DND-41 (cell line): ENCODE measurements at regions not wholly inside any gene's neighbourhood (a gene's known extent, or its start where the extent isn't known, plus 50 kb on each side); places are given as distances from the start of the nearest gene placed in this dataset.

Source experiments
- ATAC-seq: fragments of 200-7000 bp; cut with Tn5 transposase; 3 replicates; pipeline ENCODE4 v1.9.1; 2021; ENCODE audit warnings: low read depth; ENCODE audit not compliant: insufficient read depth
- DNase-seq: peaks from one replicate; pipeline ENCODE4 v3.0.0-alpha.2; 2020
- H2AFZ ChIP-seq: 2 replicates; pipeline ENCODE4 v1.6.0; 2012; ENCODE audit warnings: low read depth, low read length
- H3K27ac ChIP-seq: 2 replicates; pipeline ENCODE4 v1.5.1; 2012; ENCODE audit warnings: low read length, inconsistent platforms
- H3K27me3 ChIP-seq: fragments of 200-600 bp; sonication (generic); 2 replicates; pipeline ENCODE4 v1.6.0; 2012; ENCODE audit warnings: low read length, mild to moderate bottlenecking, inconsistent platforms; ENCODE audit not compliant: insufficient read depth, poor library complexity
- H3K36me3 ChIP-seq: 2 replicates; pipeline ENCODE4 v1.5.1; 2012; ENCODE audit warnings: low read length, inconsistent platforms; ENCODE audit not compliant: insufficient read depth
- H3K4me1 ChIP-seq: 2 replicates; pipeline ENCODE4 v1.5.1; 2012; ENCODE audit warnings: mild to moderate bottlenecking, low read length; ENCODE audit not compliant: insufficient read depth
- H3K4me2 ChIP-seq: 2 replicates; pipeline ENCODE4 v1.6.0; 2012; ENCODE audit warnings: mild to moderate bottlenecking, moderate library complexity, low read length, inconsistent platforms; ENCODE audit not compliant: insufficient read depth
- H3K4me3 ChIP-seq, 2 experiments: fragments of 200-600 bp in 1 of 2; shearing (Covaris generic) in 1 of 2; 2 replicates each; pipeline ENCODE4 v1.5.1; 2012 to 2016; ENCODE audit warnings: inconsistent platforms in 2 of 2, low read length in 2 of 2, mild to moderate bottlenecking in 2 of 2, low read depth in 1 of 2, moderate library complexity in 1 of 2
- H3K79me2 ChIP-seq: 2 replicates; pipeline ENCODE4 v1.6.0; 2012; ENCODE audit warnings: low read length, inconsistent platforms; ENCODE audit not compliant: insufficient read depth
- H3K9ac ChIP-seq: 2 replicates; pipeline ENCODE4 v1.6.0; 2012; ENCODE audit warnings: low read depth, mild to moderate bottlenecking, inconsistent platforms, low read length, moderate library complexity
- H3K9me3 ChIP-seq: 2 replicates; pipeline ENCODE4 v1.5.1; 2012; ENCODE audit warnings: low read length, moderate library complexity, mild to moderate bottlenecking, inconsistent platforms; ENCODE audit not compliant: insufficient read depth, severe bottlenecking
- H4K20me1 ChIP-seq: 2 replicates; pipeline ENCODE4 v1.6.0; 2012; ENCODE audit warnings: low read length; ENCODE audit not compliant: insufficient read depth
- EZH2 ChIP-seq: IDR thresholded peaks from 3 replicates; pipeline ENCODE4 v1.6.1; 2012; ENCODE audit warnings: borderline replicate concordance, low read depth, mild to moderate bottlenecking, moderate library complexity, low read length, inconsistent platforms; ENCODE audit not compliant: severe bottlenecking
- TF ChIP-seq, protein P1 (sequence below): IDR thresholded peaks from 2 replicates; pipeline ENCODE4 v1.5.1; 2012; ENCODE audit warnings: borderline replicate concordance, low read length, moderate library complexity, mild to moderate bottlenecking; ENCODE audit not compliant: poor library complexity, severe bottlenecking; ENCODE audit errors: extremely low read depth

DNA sequence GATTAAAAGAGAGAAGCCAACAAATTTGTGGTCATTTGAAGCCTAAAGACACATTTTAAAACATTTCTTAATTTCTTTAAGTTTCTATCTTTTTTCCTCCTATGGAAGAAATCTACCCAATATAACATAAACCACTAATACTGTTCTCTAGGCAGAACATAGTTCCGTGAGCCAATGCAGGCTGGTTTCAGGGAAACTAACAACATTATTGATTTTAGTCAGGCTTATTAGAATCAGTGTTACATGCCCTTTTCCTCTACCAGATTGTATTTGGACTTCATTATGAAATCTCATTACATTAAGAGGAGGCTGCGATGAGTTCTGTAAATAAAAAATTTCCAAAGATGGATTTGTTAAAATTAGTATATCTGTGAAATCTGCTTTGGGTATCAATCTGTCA, 249.9 kb downstream of the PTBP2 start:
- Histone ChIP-seq H3K4me2 (no peak overlapping the region), H3K4me1 (0 out of 2 replicates have a peak, but pooled peaks cover 2% of the 10 kb centered on the region), H3K9me3 (no peaks in the 10 kb centered on the region), H3K79me2 (no peaks in the 10 kb centered on the region), H4K20me1 (no peaks in the 10 kb centered on the region), H3K36me3 (no peaks in the 10 kb centered on the region), H3K4me3 (no peak overlapping the region), H3K9ac (no peak overlapping the region), H3K27ac (no peak overlapping the region), H3K27me3 (no peaks in the 10 kb centered on the region), H2AFZ (no peak overlapping the region)
- ATAC-seq (no peak), DNase-seq (no peak)
- TF ChIP-seq, protein P1, sequence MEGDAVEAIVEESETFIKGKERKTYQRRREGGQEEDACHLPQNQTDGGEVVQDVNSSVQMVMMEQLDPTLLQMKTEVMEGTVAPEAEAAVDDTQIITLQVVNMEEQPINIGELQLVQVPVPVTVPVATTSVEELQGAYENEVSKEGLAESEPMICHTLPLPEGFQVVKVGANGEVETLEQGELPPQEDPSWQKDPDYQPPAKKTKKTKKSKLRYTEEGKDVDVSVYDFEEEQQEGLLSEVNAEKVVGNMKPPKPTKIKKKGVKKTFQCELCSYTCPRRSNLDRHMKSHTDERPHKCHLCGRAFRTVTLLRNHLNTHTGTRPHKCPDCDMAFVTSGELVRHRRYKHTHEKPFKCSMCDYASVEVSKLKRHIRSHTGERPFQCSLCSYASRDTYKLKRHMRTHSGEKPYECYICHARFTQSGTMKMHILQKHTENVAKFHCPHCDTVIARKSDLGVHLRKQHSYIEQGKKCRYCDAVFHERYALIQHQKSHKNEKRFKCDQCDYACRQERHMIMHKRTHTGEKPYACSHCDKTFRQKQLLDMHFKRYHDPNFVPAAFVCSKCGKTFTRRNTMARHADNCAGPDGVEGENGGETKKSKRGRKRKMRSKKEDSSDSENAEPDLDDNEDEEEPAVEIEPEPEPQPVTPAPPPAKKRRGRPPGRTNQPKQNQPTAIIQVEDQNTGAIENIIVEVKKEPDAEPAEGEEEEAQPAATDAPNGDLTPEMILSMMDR = no peak
- TF ChIP-seq EZH2 = no peak

DNA sequence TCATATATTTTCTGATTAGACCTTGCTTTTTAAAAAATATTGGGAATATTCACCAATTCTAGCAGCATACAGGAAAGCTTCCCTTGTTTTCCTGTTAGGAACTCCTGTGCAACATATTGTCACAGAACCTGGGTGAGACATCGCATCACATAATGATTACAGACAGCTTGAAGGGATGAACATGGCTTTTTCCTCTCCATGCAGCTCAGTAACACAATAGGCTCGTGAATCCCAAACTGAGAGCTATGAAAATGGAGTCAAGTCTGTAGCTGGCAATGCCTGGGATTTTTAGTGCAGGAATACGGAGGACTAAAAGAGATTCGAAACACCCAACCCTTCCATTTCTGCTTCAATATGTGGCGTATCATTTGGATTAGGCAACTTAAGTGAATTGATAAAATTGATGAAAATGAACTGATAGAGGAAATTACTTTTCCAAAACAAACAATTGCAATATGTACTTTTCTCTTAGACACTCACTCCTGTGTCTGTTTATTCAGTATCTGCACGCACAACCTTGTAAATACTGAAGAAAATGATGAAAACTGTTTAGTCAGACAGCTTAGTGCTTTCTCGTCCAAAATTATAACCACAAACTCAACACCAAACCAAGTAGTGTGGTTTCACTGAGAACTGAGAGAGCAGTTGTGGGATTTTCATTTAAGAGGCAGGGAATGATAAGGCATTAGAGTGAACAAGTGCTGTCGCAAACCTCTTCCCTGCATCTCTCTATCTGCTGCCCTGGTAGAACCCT, 250.4 kb downstream of the PTBP2 start:
- H3K9me3 ChIP-seq = no peaks in the 10 kb centered on the region
- no peak overlapping the region for H3K27ac ChIP-seq
- no peak for TF ChIP-seq EZH2
- TF ChIP-seq, protein P1 = no peak
- no peak overlapping the region for H3K9ac ChIP-seq
- H3K4me1 ChIP-seq = no peaks in the 10 kb centered on the region
- H3K4me2 ChIP-seq = no peak overlapping the region
- H4K20me1 ChIP-seq = no peaks in the 10 kb centered on the region
- ATAC-seq (no peak), DNase-seq (no peak)
- no peak overlapping the region for H3K4me3 ChIP-seq
- no peak overlapping the region for H2AFZ ChIP-seq
- no peaks in the 10 kb centered on the region for H3K27me3 ChIP-seq
- H3K79me2 ChIP-seq = no peaks in the 10 kb centered on the region
- H3K36me3 ChIP-seq = no peaks in the 10 kb centered on the region

DNA sequence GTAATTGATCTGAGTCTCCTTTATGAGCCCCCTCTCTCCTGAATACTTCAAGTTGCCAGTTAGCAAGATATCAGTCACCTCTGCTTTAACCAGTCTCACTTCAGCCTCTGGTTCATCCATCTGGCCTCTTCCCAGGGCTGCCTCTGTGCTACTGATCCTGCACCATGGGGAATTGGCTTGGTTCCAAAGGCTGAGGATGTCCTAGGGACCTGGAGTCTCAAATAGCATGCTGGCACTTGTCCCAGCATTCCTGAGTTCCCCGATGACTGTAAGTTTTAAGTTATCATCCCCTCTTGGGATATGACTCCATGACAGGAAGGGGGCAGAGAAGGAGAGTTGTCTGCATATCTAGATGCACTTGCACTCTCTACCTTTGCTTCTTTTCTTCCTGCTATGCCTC, 252.0 kb downstream of the PTBP2 start:
- no peak overlapping the region for H3K4me3 ChIP-seq
- no peak overlapping the region for H2AFZ ChIP-seq
- no peak for DNase-seq
- no peak overlapping the region for H3K27ac ChIP-seq
- no peaks in the 10 kb centered on the region for H3K9me3 ChIP-seq
- no peaks in the 10 kb centered on the region for H3K36me3 ChIP-seq
- no peaks in the 10 kb centered on the region for H3K4me1 ChIP-seq
- no peaks in the 10 kb centered on the region for H3K79me2 ChIP-seq
- H4K20me1 ChIP-seq = no peaks in the 10 kb centered on the region
- no peak for ATAC-seq
- H3K4me2 ChIP-seq = no peak overlapping the region
- no peak for TF ChIP-seq EZH2
- TF ChIP-seq, protein P1 = no peak
- H3K27me3 ChIP-seq = no peaks in the 10 kb centered on the region
- H3K9ac ChIP-seq = no peak overlapping the region

DNA sequence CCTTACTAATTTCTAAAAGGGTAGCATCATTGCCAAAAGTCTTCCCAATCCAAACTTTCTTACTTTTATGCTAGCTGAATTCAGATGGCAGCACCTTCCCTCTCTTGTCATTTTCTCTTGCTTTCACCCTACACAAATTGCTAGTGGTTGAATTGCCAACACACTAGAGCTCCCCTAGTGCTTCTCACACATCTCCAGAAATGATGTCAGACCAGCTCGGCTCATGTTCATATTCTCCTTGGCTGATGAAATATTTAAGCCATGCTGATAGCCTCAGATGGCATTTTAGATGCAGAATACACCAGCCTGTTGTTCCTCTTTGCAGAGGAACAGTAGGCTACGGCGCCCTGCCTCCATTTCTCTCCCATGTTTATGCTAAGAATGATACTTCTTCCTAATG, 256.9 kb downstream of the PTBP2 start:
- Histone ChIP-seq H2AFZ (no peak overlapping the region), H4K20me1 (no peaks in the 10 kb centered on the region), H3K9me3 (no peaks in the 10 kb centered on the region), H3K4me2 (no peak overlapping the region), H3K27me3 (no peaks in the 10 kb centered on the region), H3K4me1 (no peaks in the 10 kb centered on the region), H3K9ac (no peak overlapping the region), H3K36me3 (no peaks in the 10 kb centered on the region), H3K79me2 (no peaks in the 10 kb centered on the region), H3K4me3 (no peak overlapping the region), H3K27ac (no peak overlapping the region)
- no peak for ATAC-seq
- TF ChIP-seq, protein P1 = no peak
- TF ChIP-seq EZH2 = no peak
- no peak for DNase-seq
